ENCODE measurements at regions not wholly inside any gene's neighbourhood (a gene's known extent, or its start where the extent isn't known, plus 50 kb on each side); places are given as distances from the start of the nearest gene placed in this dataset.

GRCh38 chr1:168921629-168922028, 184.9 kb upstream of the ATP1B1 start:
- H3K36me3 ChIP-seq (ENCODE audit: control insufficient read depth, insufficient read depth, low read length) = no peaks in the 10 kb centered on the region
- no peak overlapping the region for H3K4me3 ChIP-seq (ENCODE audit: insufficient read depth, low read depth, low read length, poor library complexity, severe bottlenecking)
- H3K4me1 ChIP-seq (ENCODE audit: control insufficient read depth, insufficient read depth, low read length, poor library complexity, severe bottlenecking) = no peaks in the 10 kb centered on the region
- H3K27ac ChIP-seq (ENCODE audit: insufficient read depth, low read length, poor library complexity, severe bottlenecking) = no peak overlapping the region
- H3K9me3 ChIP-seq (ENCODE audit: control insufficient read depth, low read length) = no peaks in the 10 kb centered on the region
- H3K27me3 ChIP-seq (replicated peaks; ENCODE audit: control insufficient read depth, insufficient read depth, low read length, poor library complexity, severe bottlenecking) = no peaks in the 10 kb centered on the region
- no peak for DNase-seq

- Histone ChIP-seq H3K4me3 (ENCODE audit: insufficient read depth, low read depth, low read length, poor library complexity, severe bottlenecking) (no peak overlapping the region), H3K27ac (ENCODE audit: insufficient read depth, low read length, poor library complexity, severe bottlenecking) (no peak overlapping the region), H3K27me3 (replicated peaks; ENCODE audit: control insufficient read depth, insufficient read depth, low read length, poor library complexity, severe bottlenecking) (no peaks in the 10 kb centered on the region), H3K9me3 (ENCODE audit: control insufficient read depth, low read length) (no peaks in the 10 kb centered on the region), H3K36me3 (ENCODE audit: control insufficient read depth, insufficient read depth, low read length) (no peaks in the 10 kb centered on the region), H3K4me1 (ENCODE audit: control insufficient read depth, insufficient read depth, low read length, poor library complexity, severe bottlenecking) (no peaks in the 10 kb centered on the region)
- no peak for DNase-seq
Measured at GRCh38 chr1:168923521-168924136, 182.9 kb upstream of the ATP1B1 start.

GRCh38 chr1:168924976-168925375, 181.5 kb upstream of the ATP1B1 start:
- no peak overlapping the region for H3K4me3 ChIP-seq (ENCODE audit: insufficient read depth, low read depth, low read length, poor library complexity, severe bottlenecking)
- H3K9me3 ChIP-seq (ENCODE audit: control insufficient read depth, low read length) = no peaks in the 10 kb centered on the region
- no peak overlapping the region for H3K27ac ChIP-seq (ENCODE audit: insufficient read depth, low read length, poor library complexity, severe bottlenecking)
- no peaks in the 10 kb centered on the region for H3K4me1 ChIP-seq (ENCODE audit: control insufficient read depth, insufficient read depth, low read length, poor library complexity, severe bottlenecking)
- H3K27me3 ChIP-seq (replicated peaks; ENCODE audit: control insufficient read depth, insufficient read depth, low read length, poor library complexity, severe bottlenecking) = no peaks in the 10 kb centered on the region
- no peak for DNase-seq
- no peaks in the 10 kb centered on the region for H3K36me3 ChIP-seq (ENCODE audit: control insufficient read depth, insufficient read depth, low read length)

- DNase-seq = no peak
- Histone ChIP-seq H3K36me3 (ENCODE audit: control insufficient read depth, insufficient read depth, low read length) (no peaks in the 10 kb centered on the region), H3K27me3 (replicated peaks; ENCODE audit: control insufficient read depth, insufficient read depth, low read length, poor library complexity, severe bottlenecking) (no peaks in the 10 kb centered on the region), H3K27ac (ENCODE audit: insufficient read depth, low read length, poor library complexity, severe bottlenecking) (no peak overlapping the region), H3K4me3 (ENCODE audit: insufficient read depth, low read depth, low read length, poor library complexity, severe bottlenecking) (no peak overlapping the region), H3K9me3 (ENCODE audit: control insufficient read depth, low read length) (no peaks in the 10 kb centered on the region), H3K4me1 (ENCODE audit: control insufficient read depth, insufficient read depth, low read length, poor library complexity, severe bottlenecking) (no peaks in the 10 kb centered on the region)
Measured at GRCh38 chr1:168926236-168926635, 180.3 kb upstream of the ATP1B1 start.

- no peak overlapping the region for H3K4me3 ChIP-seq (ENCODE audit: insufficient read depth, low read depth, low read length, poor library complexity, severe bottlenecking)
- H3K4me1 ChIP-seq (ENCODE audit: control insufficient read depth, insufficient read depth, low read length, poor library complexity, severe bottlenecking) = no peaks in the 10 kb centered on the region
- H3K9me3 ChIP-seq (ENCODE audit: control insufficient read depth, low read length) = no peaks in the 10 kb centered on the region
- H3K36me3 ChIP-seq (ENCODE audit: control insufficient read depth, insufficient read depth, low read length) = no peaks in the 10 kb centered on the region
- no peak for DNase-seq
- no peaks in the 10 kb centered on the region for H3K27me3 ChIP-seq (replicated peaks; ENCODE audit: control insufficient read depth, insufficient read depth, low read length, poor library complexity, severe bottlenecking)
- no peak overlapping the region for H3K27ac ChIP-seq (ENCODE audit: insufficient read depth, low read length, poor library complexity, severe bottlenecking)
Measured at GRCh38 chr1:168932539-168932938, 174.0 kb upstream of the ATP1B1 start.

- H3K4me3 ChIP-seq (ENCODE audit: insufficient read depth, low read depth, low read length, poor library complexity, severe bottlenecking) = no peak overlapping the region
- no peak overlapping the region for H3K27ac ChIP-seq (ENCODE audit: insufficient read depth, low read length, poor library complexity, severe bottlenecking)
- H3K4me1 ChIP-seq (ENCODE audit: control insufficient read depth, insufficient read depth, low read length, poor library complexity, severe bottlenecking) = no peaks in the 10 kb centered on the region
- no peaks in the 10 kb centered on the region for H3K36me3 ChIP-seq (ENCODE audit: control insufficient read depth, insufficient read depth, low read length)
- no peaks in the 10 kb centered on the region for H3K9me3 ChIP-seq (ENCODE audit: control insufficient read depth, low read length)
- DNase-seq = no peak
- H3K27me3 ChIP-seq (replicated peaks; ENCODE audit: control insufficient read depth, insufficient read depth, low read length, poor library complexity, severe bottlenecking) = no peaks in the 10 kb centered on the region
Measured at GRCh38 chr1:168933141-168933805, 173.2 kb upstream of the ATP1B1 start.

GRCh38 chr1:168939110-168939946, 167.2 kb upstream of the ATP1B1 start:
- Histone ChIP-seq H3K27ac (ENCODE audit: insufficient read depth, low read length, poor library complexity, severe bottlenecking) (no peak overlapping the region), H3K9me3 (ENCODE audit: control insufficient read depth, low read length) (no peaks in the 10 kb centered on the region), H3K4me3 (ENCODE audit: insufficient read depth, low read depth, low read length, poor library complexity, severe bottlenecking) (no peak overlapping the region), H3K27me3 (replicated peaks; ENCODE audit: control insufficient read depth, insufficient read depth, low read length, poor library complexity, severe bottlenecking) (no peaks in the 10 kb centered on the region), H3K36me3 (ENCODE audit: control insufficient read depth, insufficient read depth, low read length) (no peaks in the 10 kb centered on the region), H3K4me1 (ENCODE audit: control insufficient read depth, insufficient read depth, low read length, poor library complexity, severe bottlenecking) (no peaks in the 10 kb centered on the region)
- no peak for DNase-seq

GRCh38 chr1:168939947-168940223, 166.6 kb upstream of the ATP1B1 start:
- Histone ChIP-seq H3K4me1 (ENCODE audit: control insufficient read depth, insufficient read depth, low read length, poor library complexity, severe bottlenecking) (no peaks in the 10 kb centered on the region), H3K9me3 (ENCODE audit: control insufficient read depth, low read length) (no peaks in the 10 kb centered on the region), H3K36me3 (ENCODE audit: control insufficient read depth, insufficient read depth, low read length) (no peaks in the 10 kb centered on the region), H3K4me3 (ENCODE audit: insufficient read depth, low read depth, low read length, poor library complexity, severe bottlenecking) (no peak overlapping the region), H3K27ac (ENCODE audit: insufficient read depth, low read length, poor library complexity, severe bottlenecking) (no peak overlapping the region), H3K27me3 (replicated peaks; ENCODE audit: control insufficient read depth, insufficient read depth, low read length, poor library complexity, severe bottlenecking) (no peaks in the 10 kb centered on the region)
- no peak for DNase-seq

GRCh38 chr1:168941640-168942039, 164.8 kb upstream of the ATP1B1 start:
- Histone ChIP-seq H3K36me3 (ENCODE audit: control insufficient read depth, insufficient read depth, low read length) (no peaks in the 10 kb centered on the region), H3K9me3 (ENCODE audit: control insufficient read depth, low read length) (no peaks in the 10 kb centered on the region), H3K27me3 (replicated peaks; ENCODE audit: control insufficient read depth, insufficient read depth, low read length, poor library complexity, severe bottlenecking) (no peaks in the 10 kb centered on the region), H3K4me1 (ENCODE audit: control insufficient read depth, insufficient read depth, low read length, poor library complexity, severe bottlenecking) (no peaks in the 10 kb centered on the region), H3K27ac (ENCODE audit: insufficient read depth, low read length, poor library complexity, severe bottlenecking) (no peak overlapping the region), H3K4me3 (ENCODE audit: insufficient read depth, low read depth, low read length, poor library complexity, severe bottlenecking) (no peak overlapping the region)
- no peak for DNase-seq

- DNase-seq = no peak
- no peak overlapping the region for H3K27ac ChIP-seq (ENCODE audit: insufficient read depth, low read length, poor library complexity, severe bottlenecking)
- H3K27me3 ChIP-seq (replicated peaks; ENCODE audit: control insufficient read depth, insufficient read depth, low read length, poor library complexity, severe bottlenecking) = no peaks in the 10 kb centered on the region
- H3K9me3 ChIP-seq (ENCODE audit: control insufficient read depth, low read length) = no peaks in the 10 kb centered on the region
- H3K4me3 ChIP-seq (ENCODE audit: insufficient read depth, low read depth, low read length, poor library complexity, severe bottlenecking) = no peak overlapping the region
- no peaks in the 10 kb centered on the region for H3K4me1 ChIP-seq (ENCODE audit: control insufficient read depth, insufficient read depth, low read length, poor library complexity, severe bottlenecking)
- no peaks in the 10 kb centered on the region for H3K36me3 ChIP-seq (ENCODE audit: control insufficient read depth, insufficient read depth, low read length)
Measured at GRCh38 chr1:168942165-168942564, 164.3 kb upstream of the ATP1B1 start.
